Left ventricle myocardium inferior (tissue), 1 donor: ENCODE measurements at regions not wholly inside any gene's neighbourhood (a gene's known extent, or its start where the extent isn't known, plus 50 kb on each side); places are given as distances from the start of the nearest gene placed in this dataset.

Experiments used
- DNase-seq: peaks from one replicate; pipeline ENCODE4 v3.0.0-alpha.2; 2020
- H3K27ac ChIP-seq: fragments of 200-600 bp; replicated peaks from 2 replicates; pipeline ENCODE4 v1.8.0; 2021
- H3K27me3 ChIP-seq: fragments of 200-600 bp; 2 replicates; pipeline ENCODE4 v1.8.0; 2021; ENCODE audit warnings: low read depth
- H3K36me3 ChIP-seq: fragments of 200-600 bp; 2 replicates; pipeline ENCODE4 v1.8.0; 2021
- H3K4me1 ChIP-seq: fragments of 200-600 bp; 2 replicates; pipeline ENCODE4 v1.8.0; 2021
- H3K4me3 ChIP-seq: fragments of 200-600 bp; 2 replicates; pipeline ENCODE4 v1.8.0; 2021; ENCODE audit warnings: mild to moderate bottlenecking, moderate library complexity
- H3K9me3 ChIP-seq: fragments of 200-600 bp; replicated peaks from 2 replicates; pipeline ENCODE4 v1.8.0; 2021
- intact Hi-C: fragments of 100-400 bp; cut with micrococcal nuclease; formaldehyde crosslinking; loops from one replicate; pipeline ENCODE4 v1.11.0; 2022
- TF ChIP-seq, protein P1 (sequence below): fragments of 200-600 bp; IDR thresholded peaks from 2 replicates; pipeline ENCODE4 v1.8.0; 2021; ENCODE audit warnings: antibody characterized with exemption, mild to moderate bottlenecking, borderline replicate concordance
- donor health status: DM: no; HTN: yes; CAD: no; lungs with severe emphysema.

DNA sequence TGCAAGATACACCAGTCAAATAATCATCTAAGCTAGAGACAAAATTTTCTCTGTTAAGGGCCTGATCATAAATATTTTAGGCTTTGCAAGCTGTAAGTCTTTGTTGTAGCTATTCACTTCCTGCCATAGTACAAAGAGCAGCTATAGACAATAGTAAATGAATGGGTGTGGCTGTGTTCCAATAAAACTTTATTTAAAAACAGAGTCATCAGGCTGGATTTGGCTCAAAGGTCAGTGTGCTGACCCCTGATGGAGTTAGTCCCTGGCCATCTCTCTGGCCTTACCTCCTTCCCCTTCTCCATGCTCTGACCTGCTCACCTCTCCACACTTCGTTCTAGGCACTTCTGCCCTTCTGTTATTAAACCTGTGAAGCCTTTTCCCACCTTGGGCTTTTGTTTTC is 86.0 kb downstream of the DRD1 start:
- Histone ChIP-seq H3K4me3 (no peak overlapping the region), H3K27me3 (peaks cover 78% of the 10 kb centered on the region), H3K4me1 (no peaks in the 10 kb centered on the region), H3K27ac (no peak overlapping the region), H3K36me3 (no peaks in the 10 kb centered on the region), H3K9me3 (no peaks in the 10 kb centered on the region)
- TF ChIP-seq, protein P1, sequence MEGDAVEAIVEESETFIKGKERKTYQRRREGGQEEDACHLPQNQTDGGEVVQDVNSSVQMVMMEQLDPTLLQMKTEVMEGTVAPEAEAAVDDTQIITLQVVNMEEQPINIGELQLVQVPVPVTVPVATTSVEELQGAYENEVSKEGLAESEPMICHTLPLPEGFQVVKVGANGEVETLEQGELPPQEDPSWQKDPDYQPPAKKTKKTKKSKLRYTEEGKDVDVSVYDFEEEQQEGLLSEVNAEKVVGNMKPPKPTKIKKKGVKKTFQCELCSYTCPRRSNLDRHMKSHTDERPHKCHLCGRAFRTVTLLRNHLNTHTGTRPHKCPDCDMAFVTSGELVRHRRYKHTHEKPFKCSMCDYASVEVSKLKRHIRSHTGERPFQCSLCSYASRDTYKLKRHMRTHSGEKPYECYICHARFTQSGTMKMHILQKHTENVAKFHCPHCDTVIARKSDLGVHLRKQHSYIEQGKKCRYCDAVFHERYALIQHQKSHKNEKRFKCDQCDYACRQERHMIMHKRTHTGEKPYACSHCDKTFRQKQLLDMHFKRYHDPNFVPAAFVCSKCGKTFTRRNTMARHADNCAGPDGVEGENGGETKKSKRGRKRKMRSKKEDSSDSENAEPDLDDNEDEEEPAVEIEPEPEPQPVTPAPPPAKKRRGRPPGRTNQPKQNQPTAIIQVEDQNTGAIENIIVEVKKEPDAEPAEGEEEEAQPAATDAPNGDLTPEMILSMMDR, result no peak
- no peak for DNase-seq
- intact Hi-C loops, result no loop called here

DNA sequence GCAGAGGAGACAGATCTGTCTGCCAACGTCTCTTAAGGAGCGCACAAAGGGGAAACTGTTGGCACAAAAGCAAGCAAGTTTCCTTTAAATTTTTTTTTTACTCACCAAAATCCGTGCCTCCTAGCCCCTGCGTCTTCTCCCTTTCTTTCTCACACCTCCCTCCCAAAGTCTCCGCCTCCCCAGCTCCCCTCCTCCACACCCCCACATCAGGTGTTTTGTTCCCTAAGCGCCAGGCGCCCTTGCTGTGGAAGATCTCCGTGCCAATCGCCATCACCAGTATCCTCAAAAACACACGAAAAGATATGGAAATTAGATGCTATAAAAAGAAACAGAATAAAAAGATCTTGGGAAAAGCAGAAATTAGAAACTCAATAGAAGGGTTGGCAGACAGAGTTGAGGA is 87.6 kb downstream of the DRD1 start:
- H3K27ac ChIP-seq, result no peak overlapping the region
- H3K36me3 ChIP-seq, result no peaks in the 10 kb centered on the region
- no peak for DNase-seq
- intact Hi-C loops, result no loop called here
- no peaks in the 10 kb centered on the region for H3K4me1 ChIP-seq
- no peaks in the 10 kb centered on the region for H3K9me3 ChIP-seq
- H3K27me3 ChIP-seq, result peaks cover 66% of the 10 kb centered on the region
- no peak overlapping the region for H3K4me3 ChIP-seq
- TF ChIP-seq, protein P1, result no peak

DNA sequence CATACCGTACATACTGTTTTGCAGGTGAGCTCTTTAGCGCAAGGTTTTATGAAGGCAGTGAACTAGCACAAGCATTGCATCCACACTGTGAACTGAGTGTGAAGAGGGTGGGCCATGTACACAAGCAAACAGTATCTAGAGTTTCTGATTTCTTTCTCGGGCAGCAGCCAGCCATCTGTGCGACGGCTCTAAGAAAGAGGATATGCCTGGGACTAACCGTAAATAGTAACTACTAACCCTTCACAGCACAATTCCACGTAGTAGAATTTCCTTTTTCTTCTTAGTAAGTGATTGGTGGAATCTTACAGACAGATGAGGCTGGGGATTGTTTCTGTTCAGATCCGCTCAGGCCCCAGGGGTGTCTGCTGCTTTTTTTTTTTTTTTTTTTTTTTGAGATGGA is 89.0 kb downstream of the DRD1 start:
- intact Hi-C loops, result no loop called here
- Histone ChIP-seq H3K9me3 (no peaks in the 10 kb centered on the region), H3K36me3 (no peaks in the 10 kb centered on the region), H3K27ac (no peak overlapping the region), H3K27me3 (peaks cover 59% of the 10 kb centered on the region), H3K4me1 (no peaks in the 10 kb centered on the region), H3K4me3 (no peak overlapping the region)
- TF ChIP-seq, protein P1, result no peak
- DNase-seq, result no peak

DNA sequence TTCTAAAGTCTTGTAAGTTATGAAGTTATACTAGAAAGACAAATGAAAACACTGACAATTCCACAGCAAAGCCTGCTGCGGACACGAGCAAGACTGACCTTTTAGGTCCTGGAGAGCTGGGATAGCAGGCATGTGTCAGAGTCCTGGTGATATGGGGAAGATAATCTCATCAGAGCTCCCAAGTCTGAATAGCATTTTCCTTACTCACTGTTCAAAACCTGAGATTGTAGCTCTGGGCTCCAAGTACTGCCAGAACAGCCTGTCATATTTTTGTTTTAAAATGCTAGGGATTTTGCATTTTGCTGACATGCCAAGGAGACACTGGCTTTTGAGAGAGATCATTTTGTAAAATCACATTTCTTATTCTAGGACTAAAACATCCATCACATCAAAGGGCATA is 90.1 kb downstream of the DRD1 start:
- Histone ChIP-seq H3K9me3 (no peaks in the 10 kb centered on the region), H3K27ac (no peak overlapping the region), H3K4me3 (no peak overlapping the region), H3K27me3 (peaks cover 51% of the 10 kb centered on the region), H3K4me1 (no peaks in the 10 kb centered on the region), H3K36me3 (no peaks in the 10 kb centered on the region)
- TF ChIP-seq, protein P1, result no peak
- DNase-seq, result no peak
- intact Hi-C loops, result no loop called here

DNA sequence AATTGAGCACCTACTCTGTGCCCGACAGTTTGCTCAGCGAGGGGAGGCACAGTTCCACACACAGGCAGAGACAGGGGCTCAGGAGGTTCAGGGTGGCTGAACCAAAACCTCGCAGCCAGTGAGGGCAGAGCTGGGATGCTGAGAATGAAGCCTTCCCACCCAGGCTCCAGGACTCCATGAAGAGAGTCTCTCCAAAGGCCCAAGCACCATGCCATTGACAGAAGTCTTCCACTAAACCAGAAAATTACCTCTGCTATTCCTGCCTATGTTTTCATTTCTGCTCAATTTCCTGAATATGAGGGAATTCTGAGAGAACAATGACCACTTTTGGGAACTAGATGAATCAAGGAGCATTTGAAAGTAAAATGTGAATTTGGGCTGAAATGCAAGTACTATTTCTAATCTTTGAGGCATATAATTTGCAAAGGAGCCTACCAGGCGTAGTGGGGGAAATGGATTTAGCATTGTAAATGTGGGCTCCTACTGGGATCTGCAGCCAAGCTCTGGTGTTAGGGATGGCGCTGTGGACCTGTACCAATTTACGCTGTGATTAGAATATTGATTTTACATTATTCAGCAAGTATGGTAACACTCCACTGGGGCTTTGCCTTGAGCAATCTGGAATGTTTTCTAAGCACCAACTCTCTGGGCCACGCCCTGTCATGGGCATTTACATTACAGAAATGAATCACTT is 91.9 kb downstream of the DRD1 start:
- Histone ChIP-seq H3K36me3 (no peaks in the 10 kb centered on the region), H3K27ac (no peak overlapping the region), H3K4me1 (no peaks in the 10 kb centered on the region), H3K27me3 (peaks cover 55% of the 10 kb centered on the region), H3K9me3 (no peaks in the 10 kb centered on the region), H3K4me3 (no peak overlapping the region)
- DNase-seq, result no peak
- TF ChIP-seq, protein P1, result no peak
- intact Hi-C loops, result no loop called here
